ENCODE measurements at regions not wholly inside any gene's neighbourhood (a gene's known extent, or its start where the extent isn't known, plus 50 kb on each side); places are given as distances from the start of the nearest gene placed in this dataset.

- H3K27me3 ChIP-seq (ENCODE audit: control insufficient read depth, insufficient read depth): no peaks in the 10 kb centered on the region
- H3K9me3 ChIP-seq (ENCODE audit: control insufficient read depth, low read length): peaks cover 3% of the 10 kb centered on the region
- intact Hi-C loops (cut with DNase I): no loop called here
- H3K4me1 ChIP-seq (ENCODE audit: control insufficient read depth, insufficient read depth, low read length): no peaks in the 10 kb centered on the region
- DNase-seq: no peak
- no peak overlapping the region for H3K4me3 ChIP-seq (ENCODE audit: low read length)
- no peak for ATAC-seq
- WGBS: 63% methylated on average over 3 of the region's 3 CpGs
- no peak overlapping the region for H3K27ac ChIP-seq (ENCODE audit: low read length)
These were observed 155.9 kb upstream of the HMCN1 start for GRCh38 chr1:185578293-185578692.

- no peak for DNase-seq
- intact Hi-C loops (cut with DNase I): no loop called here
- no peaks in the 10 kb centered on the region for H3K4me1 ChIP-seq (ENCODE audit: control insufficient read depth, insufficient read depth, low read length)
- H3K9me3 ChIP-seq (ENCODE audit: control insufficient read depth, low read length): no peaks in the 10 kb centered on the region
- no peak overlapping the region for H3K4me3 ChIP-seq (ENCODE audit: low read length)
- WGBS: 95% methylated on average over 4 of the region's 4 CpGs
- no peaks in the 10 kb centered on the region for H3K27me3 ChIP-seq (ENCODE audit: control insufficient read depth, insufficient read depth)
- ATAC-seq: no peak
- H3K27ac ChIP-seq (ENCODE audit: low read length): no peak overlapping the region
These were observed 159.9 kb upstream of the HMCN1 start for GRCh38 chr1:185574139-185574875.

GRCh38 chr1:185573677-185574076, 160.5 kb upstream of the HMCN1 start:
- H3K9me3 ChIP-seq (ENCODE audit: control insufficient read depth, low read length): no peaks in the 10 kb centered on the region
- no peak overlapping the region for H3K4me3 ChIP-seq (ENCODE audit: low read length)
- intact Hi-C loops (cut with DNase I): no loop called here
- H3K27ac ChIP-seq (ENCODE audit: low read length): no peak overlapping the region
- no peaks in the 10 kb centered on the region for H3K27me3 ChIP-seq (ENCODE audit: control insufficient read depth, insufficient read depth)
- DNase-seq: no peak
- no peaks in the 10 kb centered on the region for H3K4me1 ChIP-seq (ENCODE audit: control insufficient read depth, insufficient read depth, low read length)
- 73% methylated on average over 2 of the region's 2 CpGs for WGBS
- no peak for ATAC-seq

- DNase-seq (no peak), ATAC-seq (no peak)
- Histone ChIP-seq H3K4me3 (ENCODE audit: low read length) (no peak overlapping the region), H3K9me3 (ENCODE audit: control insufficient read depth, low read length) (no peaks in the 10 kb centered on the region), H3K27ac (ENCODE audit: low read length) (no peak overlapping the region), H3K4me1 (ENCODE audit: control insufficient read depth, insufficient read depth, low read length) (no peaks in the 10 kb centered on the region), H3K27me3 (ENCODE audit: control insufficient read depth, insufficient read depth) (no peaks in the 10 kb centered on the region)
- intact Hi-C loops (cut with DNase I): no loop called here
- WGBS: 74% methylated on average over 3 of the region's 3 CpGs
These were observed 161.0 kb upstream of the HMCN1 start for GRCh38 chr1:185573162-185573561.

- no peaks in the 10 kb centered on the region for H3K27me3 ChIP-seq (ENCODE audit: control insufficient read depth, insufficient read depth)
- H3K4me1 ChIP-seq (ENCODE audit: control insufficient read depth, insufficient read depth, low read length): no peaks in the 10 kb centered on the region
- H3K27ac ChIP-seq (ENCODE audit: low read length): no peak overlapping the region
- 91% methylated on average over 5 of the region's 5 CpGs for WGBS
- no peak for ATAC-seq
- intact Hi-C loops (cut with DNase I): no loop called here
- no peak overlapping the region for H3K4me3 ChIP-seq (ENCODE audit: low read length)
- H3K9me3 ChIP-seq (ENCODE audit: control insufficient read depth, low read length): no peaks in the 10 kb centered on the region
- DNase-seq: no peak
These were observed 163.2 kb upstream of the HMCN1 start for GRCh38 chr1:185570962-185571361.

- H3K9me3 ChIP-seq (ENCODE audit: control insufficient read depth, low read length): no peaks in the 10 kb centered on the region
- H3K4me3 ChIP-seq (ENCODE audit: low read length): no peak overlapping the region
- intact Hi-C loops (cut with DNase I): no loop called here
- DNase-seq (no peak), ATAC-seq (no peak)
- no peaks in the 10 kb centered on the region for H3K27me3 ChIP-seq (ENCODE audit: control insufficient read depth, insufficient read depth)
- no peak overlapping the region for H3K27ac ChIP-seq (ENCODE audit: low read length)
- WGBS: 90% methylated on average over 3 of the region's 3 CpGs
- H3K4me1 ChIP-seq (ENCODE audit: control insufficient read depth, insufficient read depth, low read length): no peaks in the 10 kb centered on the region
These were observed 165.8 kb upstream of the HMCN1 start for GRCh38 chr1:185568155-185569123.

- no peaks in the 10 kb centered on the region for H3K4me1 ChIP-seq (ENCODE audit: control insufficient read depth, insufficient read depth, low read length)
- no peak for DNase-seq
- H3K27me3 ChIP-seq (ENCODE audit: control insufficient read depth, insufficient read depth): no peaks in the 10 kb centered on the region
- no peak overlapping the region for H3K27ac ChIP-seq (ENCODE audit: low read length)
- no peaks in the 10 kb centered on the region for H3K9me3 ChIP-seq (ENCODE audit: control insufficient read depth, low read length)
- ATAC-seq: no peak
- intact Hi-C loops (cut with DNase I): no loop called here
- WGBS: 31% methylated on average over 2 of the region's 2 CpGs
- no peak overlapping the region for H3K4me3 ChIP-seq (ENCODE audit: low read length)
These were observed 166.8 kb upstream of the HMCN1 start for GRCh38 chr1:185567440-185567839.

- no peak for DNase-seq
- intact Hi-C loops (cut with DNase I): no loop called here
- H3K4me3 ChIP-seq (ENCODE audit: low read length): no peak overlapping the region
- H3K9me3 ChIP-seq (ENCODE audit: control insufficient read depth, low read length): no peaks in the 10 kb centered on the region
- H3K4me1 ChIP-seq (ENCODE audit: control insufficient read depth, insufficient read depth, low read length): no peaks in the 10 kb centered on the region
- 11% methylated on average over 4 of the region's 4 CpGs for WGBS
- ATAC-seq: peak in 1 of 2 donors; percentile 40
- no peak overlapping the region for H3K27ac ChIP-seq (ENCODE audit: low read length)
- no peaks in the 10 kb centered on the region for H3K27me3 ChIP-seq (ENCODE audit: control insufficient read depth, insufficient read depth)
These were observed 167.2 kb upstream of the HMCN1 start for GRCh38 chr1:185566995-185567394.

GRCh38 chr1:185565302-185565701, 168.9 kb upstream of the HMCN1 start:
- DNase-seq: no peak
- no peak for ATAC-seq
- no peaks in the 10 kb centered on the region for H3K27me3 ChIP-seq (ENCODE audit: control insufficient read depth, insufficient read depth)
- intact Hi-C loops (cut with DNase I): no loop called here
- H3K9me3 ChIP-seq (ENCODE audit: control insufficient read depth, low read length): no peaks in the 10 kb centered on the region
- H3K4me1 ChIP-seq (ENCODE audit: control insufficient read depth, insufficient read depth, low read length): no peaks in the 10 kb centered on the region
- no peak overlapping the region for H3K4me3 ChIP-seq (ENCODE audit: low read length)
- H3K27ac ChIP-seq (ENCODE audit: low read length): no peak overlapping the region
- 54% methylated on average over 5 of the region's 5 CpGs for WGBS

- WGBS: 72% methylated on average over 1 of the region's 1 CpG
- Histone ChIP-seq H3K4me3 (ENCODE audit: low read length) (no peak overlapping the region), H3K4me1 (ENCODE audit: control insufficient read depth, insufficient read depth, low read length) (no peaks in the 10 kb centered on the region), H3K9me3 (ENCODE audit: control insufficient read depth, low read length) (no peaks in the 10 kb centered on the region), H3K27me3 (ENCODE audit: control insufficient read depth, insufficient read depth) (no peaks in the 10 kb centered on the region), H3K27ac (ENCODE audit: low read length) (no peak overlapping the region)
- DNase-seq (no peak), ATAC-seq (no peak)
- intact Hi-C loops (cut with DNase I): no loop called here
These were observed 169.4 kb upstream of the HMCN1 start for GRCh38 chr1:185564816-185565215.
